B cell (primary cell): ENCODE measurements at regions not wholly inside any gene's neighbourhood (a gene's known extent, or its start where the extent isn't known, plus 50 kb on each side); places are given as distances from the start of the nearest gene placed in this dataset.

Experiments used
- ATAC-seq: fragments of 200-7000 bp; cut with Tn5 transposase; one replicate; pipeline ENCODE4 v1.10.0; 2021; ENCODE audit warnings: low read depth, mild to moderate bottlenecking, moderate number of reproducible peaks, moderate library complexity
- CTCF ChIA-PET: fragments of 350-600 bp; sonication (Branson Sonifier 250); formaldehyde crosslinking; loops from one replicate; lab custom pipeline; 2021; ENCODE audit warnings: antibody characterized with exemption, inconsistent platforms; lab: Charles Lee
- POLR2A ChIA-PET: fragments of 350-600 bp; sonication (Branson Sonifier 250); formaldehyde crosslinking; loops from one replicate; lab custom pipeline; 2021; ENCODE audit warnings: antibody characterized with exemption; lab: Charles Lee
- DNase-seq: peaks from one replicate; pipeline ENCODE4 v3.0.0; 2013
- H2AFZ ChIP-seq: 2 replicates; pipeline ENCODE4 v1.6.1; 2012; ENCODE audit warnings: mild to moderate bottlenecking, low read depth, low read length; ENCODE audit not compliant: insufficient read depth, poor library complexity, severe bottlenecking
- H3K27ac ChIP-seq, 2 donors: 1 replicate in 1 of 2; 2 replicates in 1 of 2; pipeline ENCODE4 v1.5.1; 2012 to 2013; ENCODE audit warnings: low read length in 2 of 2, mild to moderate bottlenecking in 2 of 2, moderate library complexity in 1 of 2
- H3K27me3 ChIP-seq, 4 experiments: fragments of 200-600 bp in 1 of 4; sonication (generic) in 1 of 4; replicated peaks in 1 of 4; 1 replicate in 2 of 4; 2 replicates in 2 of 4; pipeline versions ENCODE4 v1.6.1 to v1.7.0; 2013 to 2016; ENCODE audit warnings: low read length in 3 of 4, mild to moderate bottlenecking in 2 of 4, mixed read lengths in 1 of 4, moderate library complexity in 1 of 4; ENCODE audit not compliant: insufficient read depth in 4 of 4, control insufficient read depth in 3 of 4; ENCODE audit errors: control extremely low read depth in 1 of 4
- H3K36me3 ChIP-seq, 2 experiments: replicated peaks in 1 of 2; 1 replicate in 1 of 2; 2 replicates in 1 of 2; pipeline versions ENCODE4 v1.6.1 to v1.7.1; 2013; ENCODE audit warnings: low read length in 1 of 2; ENCODE audit not compliant: insufficient read depth in 2 of 2, control insufficient read depth in 1 of 2; ENCODE audit errors: control extremely low read depth in 1 of 2, extremely low read depth in 1 of 2
- H3K4me1 ChIP-seq, 2 donors: fragments of 200-600 bp in 1 of 2; sonication (generic) in 1 of 2; 1 replicate in 1 of 2; 2 replicates in 1 of 2; pipeline versions ENCODE4 v1.5.1 to v1.6.1; 2013 to 2017; ENCODE audit warnings: low read length in 2 of 2; ENCODE audit not compliant: control insufficient read depth in 2 of 2, insufficient read depth in 2 of 2
- H3K4me2 ChIP-seq: replicated peaks from 2 replicates; pipeline ENCODE3; 2012; ENCODE audit warnings: mild to moderate bottlenecking, low read depth, low read length; ENCODE audit not compliant: poor library complexity, severe bottlenecking
- H3K4me3 ChIP-seq, 5 experiments: fragments of 200-600 bp in 1 of 5; sonication (generic) in 1 of 5; 1 replicate in 3 of 5; 2 replicates in 2 of 5; pipeline versions ENCODE4 v1.5.1 to v1.7.0; 2011 to 2016; ENCODE audit warnings: low read length in 4 of 5, mild to moderate bottlenecking in 4 of 5, low read depth in 2 of 5, control low read depth in 1 of 5, moderate library complexity in 1 of 5; ENCODE audit not compliant: insufficient read depth in 1 of 5; ENCODE audit errors: control extremely low read depth in 1 of 5, extremely low read depth in 1 of 5
- H3K79me2 ChIP-seq: fragments of 200-600 bp; sonication (generic); one replicate; pipeline ENCODE4 v1.6.0; 2016; ENCODE audit warnings: low read length; ENCODE audit not compliant: control insufficient read depth, insufficient read depth
- H3K9ac ChIP-seq: fragments of 200-600 bp; sonication (generic); 2 replicates; pipeline ENCODE4 v1.6.1; 2017; ENCODE audit warnings: mild to moderate bottlenecking, low read length, moderate library complexity
- H3K9me3 ChIP-seq, 3 donors: one replicate each; pipeline versions ENCODE4 v1.6.1 to v1.7.1; 2013; ENCODE audit warnings: low read length in 2 of 3; ENCODE audit not compliant: control insufficient read depth in 2 of 3, insufficient read depth in 1 of 3; ENCODE audit errors: control extremely low read depth in 1 of 3
- H4K20me1 ChIP-seq: 2 replicates; pipeline ENCODE4 v1.6.0; 2012; ENCODE audit warnings: mild to moderate bottlenecking, low read length; ENCODE audit not compliant: insufficient read depth, control insufficient read depth, poor library complexity, severe bottlenecking
- H3K27ac Mint-ChIP-seq: one replicate; pipeline ENCODE4 v1.8.0; 2021; ENCODE audit warnings: mixed read lengths
- H3K27me3 Mint-ChIP-seq: one replicate; pipeline ENCODE4 v1.8.0; 2021; ENCODE audit warnings: mixed read lengths
- H3K4me1 Mint-ChIP-seq: one replicate; pipeline ENCODE4 v1.8.0; 2021; ENCODE audit warnings: mixed read lengths
- H3K4me3 Mint-ChIP-seq: one replicate; pipeline ENCODE4 v1.8.0; 2021; ENCODE audit warnings: mixed read lengths
- H3K9me3 Mint-ChIP-seq: one replicate; pipeline ENCODE4 v1.8.0; 2022; ENCODE audit warnings: mixed read lengths; ENCODE audit not compliant: insufficient read depth
- CTCF ChIP-seq: fragments of 200-600 bp; IDR thresholded peaks from one replicate; pipeline ENCODE4 v1.8.0; 2022; ENCODE audit warnings: antibody characterized with exemption, mild to moderate bottlenecking
- EZH2 ChIP-seq: IDR thresholded peaks from 2 replicates; pipeline ENCODE4 v1.6.1; 2012; ENCODE audit warnings: borderline replicate concordance, low read depth, mild to moderate bottlenecking, moderate library complexity, low read length; ENCODE audit not compliant: insufficient read depth, poor library complexity, severe bottlenecking
- WGBS: methylation state at CpG from one replicate; pipeline ENCODE4 v1.1.5; 2013; ENCODE audit warnings: missing lambda C conversion rate; ENCODE audit not compliant: insufficient coverage; 5-methylcytosine and 5-hydroxymethylcytosine counted together
- intact Hi-C: fragments of 100-400 bp; cut with micrococcal nuclease; formaldehyde crosslinking; loops from one replicate; pipeline ENCODE4 v1.10.0; 2022

- H4K20me1 ChIP-seq = no peaks in the 10 kb centered on the region
- no peak overlapping the region for H3K27ac Mint-ChIP-seq
- ATAC-seq = no peak
Observed at GRCh38 chr9:30732060-30732459, 1652.4 kb upstream of the ACO1 start.

GRCh38 chr9:30744871-30745270, 1639.6 kb upstream of the ACO1 start:
- Histone ChIP-seq H3K9ac (no peak overlapping the region), H3K27ac (no peak overlapping the region), H3K4me3 (no peak overlapping the region), H3K36me3 (no peaks in the 10 kb centered on the region), H3K9me3 (no peaks in the 10 kb centered on the region), H3K27me3 (no peaks in the 10 kb centered on the region), H3K4me1 (no peaks in the 10 kb centered on the region), H3K79me2 (no peaks in the 10 kb centered on the region), H4K20me1 (no peaks in the 10 kb centered on the region), H3K4me2 (no peak overlapping the region), H2AFZ (no peak overlapping the region)
- Mint-ChIP-seq H3K27me3 (no peaks in the 10 kb centered on the region), H3K4me1 (no peaks in the 10 kb centered on the region), H3K27ac (no peak overlapping the region), H3K9me3 (peaks cover 4% of the 10 kb centered on the region), H3K4me3 (no peak overlapping the region)
- intact Hi-C loops = no loop called here
- CTCF ChIA-PET = no interaction called here
- TF ChIP-seq CTCF (no peak), EZH2 (no peak)
- POLR2A ChIA-PET = no interaction called here
- WGBS = no CpG with 5 or more reads among the region's 2 CpGs
- DNase-seq (no peak), ATAC-seq (no peak)

More at GRCh38 chr9:30732060-30732459, 1652.4 kb upstream of the ACO1 start:
- no peaks in the 10 kb centered on the region for H3K4me1 ChIP-seq
- H3K36me3 ChIP-seq = no peaks in the 10 kb centered on the region
- intact Hi-C loops = no loop called here
- H3K4me1 Mint-ChIP-seq = no peaks in the 10 kb centered on the region
- POLR2A ChIA-PET = no interaction called here
- H3K4me3 Mint-ChIP-seq = no peak overlapping the region
- no peaks in the 10 kb centered on the region for H3K79me2 ChIP-seq
- no peak overlapping the region for H2AFZ ChIP-seq
- H3K4me3 ChIP-seq = no peak overlapping the region
- no peaks in the 10 kb centered on the region for H3K27me3 ChIP-seq
- no peak overlapping the region for H3K9ac ChIP-seq
- no peaks in the 10 kb centered on the region for H3K27me3 Mint-ChIP-seq
- no peak for TF ChIP-seq CTCF
- no peak for TF ChIP-seq EZH2
- H3K9me3 ChIP-seq = peaks cover 0 to 3% (median 0%) of the 10 kb centered on the region in 3 donors
- 90% methylated on average over 4 of the region's 5 CpGs for WGBS
- no peaks in the 10 kb centered on the region for H3K9me3 Mint-ChIP-seq
- no peak overlapping the region for H3K4me2 ChIP-seq
- no peak overlapping the region for H3K27ac ChIP-seq
- CTCF ChIA-PET = no interaction called here
- DNase-seq = no peak
